Erythroblast (primary cell): ENCODE measurements at regions not wholly inside any gene's neighbourhood (a gene's known extent, or its start where the extent isn't known, plus 50 kb on each side); places are given as distances from the start of the nearest gene placed in this dataset.

Experiments used
- GATA1 ChIP-seq: IDR thresholded peaks from 2 replicates; pipeline ENCODE4 v1.6.1; 2011; ENCODE audit warnings: low read depth, mild to moderate bottlenecking, control low read depth, low read length, moderate library complexity
- POLR2A ChIP-seq: IDR thresholded peaks from 2 replicates; pipeline ENCODE4 v1.6.1; 2011; ENCODE audit warnings: mild to moderate bottlenecking, low read length

GRCh38 chr2:180238729-180239128 is 231.6 kb upstream of the CWC22 start:
- no peak for TF ChIP-seq POLR2A
- TF ChIP-seq GATA1 = no peak
